Breast epithelium (tissue), 3 donors: ENCODE measurements at regions not wholly inside any gene's neighbourhood (a gene's known extent, or its start where the extent isn't known, plus 50 kb on each side); places are given as distances from the start of the nearest gene placed in this dataset.

Experiments used
- POLR2A ChIP-seq: fragments of 450-650 bp; IDR thresholded peaks from one replicate; pipeline ENCODE4 v1.6.1; 2016; ENCODE audit warnings: antibody characterized with exemption, mild to moderate bottlenecking, moderate library complexity
- TF ChIP-seq, protein P1 (sequence below), 3 donors: fragments of 450-650 bp; IDR thresholded peaks; one replicate each; pipeline ENCODE4 v1.5.1; 2016 to 2017; ENCODE audit warnings: antibody characterized with exemption in 3 of 3, mild to moderate bottlenecking in 3 of 3, moderate library complexity in 3 of 3

DNA sequence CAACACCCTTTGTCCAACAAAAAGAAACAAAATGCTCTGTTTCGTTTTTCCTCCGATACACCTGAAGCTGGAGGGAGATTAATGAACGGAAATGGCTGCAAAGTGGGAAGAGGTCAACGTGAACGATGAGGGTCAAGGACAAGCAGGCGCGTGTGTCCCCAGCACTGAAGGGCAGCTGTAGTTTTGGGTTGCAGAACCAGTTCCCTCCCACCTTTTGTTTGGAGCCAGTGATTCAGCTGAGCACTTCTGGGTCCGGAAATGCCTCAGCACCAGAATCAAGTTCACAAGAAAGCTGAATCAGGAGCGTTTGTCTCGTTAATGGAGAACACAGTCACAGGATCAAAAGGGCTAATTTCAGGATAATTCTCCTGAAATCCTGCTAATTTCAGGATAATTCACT is 51.1 kb upstream of the PWP1 start:
- TF ChIP-seq POLR2A = no peak
- TF ChIP-seq, protein P1, sequence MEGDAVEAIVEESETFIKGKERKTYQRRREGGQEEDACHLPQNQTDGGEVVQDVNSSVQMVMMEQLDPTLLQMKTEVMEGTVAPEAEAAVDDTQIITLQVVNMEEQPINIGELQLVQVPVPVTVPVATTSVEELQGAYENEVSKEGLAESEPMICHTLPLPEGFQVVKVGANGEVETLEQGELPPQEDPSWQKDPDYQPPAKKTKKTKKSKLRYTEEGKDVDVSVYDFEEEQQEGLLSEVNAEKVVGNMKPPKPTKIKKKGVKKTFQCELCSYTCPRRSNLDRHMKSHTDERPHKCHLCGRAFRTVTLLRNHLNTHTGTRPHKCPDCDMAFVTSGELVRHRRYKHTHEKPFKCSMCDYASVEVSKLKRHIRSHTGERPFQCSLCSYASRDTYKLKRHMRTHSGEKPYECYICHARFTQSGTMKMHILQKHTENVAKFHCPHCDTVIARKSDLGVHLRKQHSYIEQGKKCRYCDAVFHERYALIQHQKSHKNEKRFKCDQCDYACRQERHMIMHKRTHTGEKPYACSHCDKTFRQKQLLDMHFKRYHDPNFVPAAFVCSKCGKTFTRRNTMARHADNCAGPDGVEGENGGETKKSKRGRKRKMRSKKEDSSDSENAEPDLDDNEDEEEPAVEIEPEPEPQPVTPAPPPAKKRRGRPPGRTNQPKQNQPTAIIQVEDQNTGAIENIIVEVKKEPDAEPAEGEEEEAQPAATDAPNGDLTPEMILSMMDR (IDR thresholded peaks at IDR 0.05) = no peak
